HL-60 (cell line): ENCODE measurements at regions not wholly inside any gene's neighbourhood (a gene's known extent, or its start where the extent isn't known, plus 50 kb on each side); places are given as distances from the start of the nearest gene placed in this dataset.

Experiments
- DNase-seq, 2 experiments: peaks; one replicate each; pipeline ENCODE4 v3.0.0-alpha.2; 2010 to 2020; ENCODE audit warnings: low read depth in 1 of 2, low spot score in 1 of 2
- H3K27ac ChIP-seq: fragments of 250-450 bp; sonication (Bioruptor Pico); replicated peaks from 2 replicates; pipeline ENCODE4 v1.5.1; 2020; ENCODE audit warnings: mild to moderate bottlenecking, moderate library complexity
- H3K27me3 ChIP-seq: fragments of 250-450 bp; sonication (Bioruptor Pico); 2 replicates; pipeline ENCODE4 v1.5.1; 2021; ENCODE audit warnings: mild to moderate bottlenecking, moderate library complexity; ENCODE audit not compliant: insufficient read depth, poor library complexity, severe bottlenecking
- H3K4me3 ChIP-seq: replicated peaks from 2 replicates; pipeline ENCODE4 v1.5.1; 2011; ENCODE audit warnings: mild to moderate bottlenecking, control low read depth, low read length; ENCODE audit not compliant: insufficient read depth
- CTCF ChIP-seq: IDR thresholded peaks from one replicate; pipeline ENCODE4 v1.5.1; 2011; ENCODE audit warnings: low read length, control low read depth, inconsistent platforms; ENCODE audit not compliant: insufficient read depth
- GABPA ChIP-seq: IDR thresholded peaks from 2 replicates; pipeline ENCODE4 v1.6.1; 2012; ENCODE audit warnings: low read depth
- POLR2AphosphoS5 ChIP-seq: IDR thresholded peaks from 2 replicates; pipeline ENCODE4 v1.6.1; 2012; ENCODE audit warnings: low read depth
- REST ChIP-seq: IDR thresholded peaks from 2 replicates; pipeline ENCODE4 v1.6.1; 2012; ENCODE audit warnings: low read depth; ENCODE audit not compliant: insufficient replicate concordance
- SPI1 ChIP-seq: IDR thresholded peaks from 2 replicates; pipeline ENCODE4 v1.6.1; 2012; ENCODE audit warnings: low read depth, mild to moderate bottlenecking, borderline replicate concordance

DNA sequence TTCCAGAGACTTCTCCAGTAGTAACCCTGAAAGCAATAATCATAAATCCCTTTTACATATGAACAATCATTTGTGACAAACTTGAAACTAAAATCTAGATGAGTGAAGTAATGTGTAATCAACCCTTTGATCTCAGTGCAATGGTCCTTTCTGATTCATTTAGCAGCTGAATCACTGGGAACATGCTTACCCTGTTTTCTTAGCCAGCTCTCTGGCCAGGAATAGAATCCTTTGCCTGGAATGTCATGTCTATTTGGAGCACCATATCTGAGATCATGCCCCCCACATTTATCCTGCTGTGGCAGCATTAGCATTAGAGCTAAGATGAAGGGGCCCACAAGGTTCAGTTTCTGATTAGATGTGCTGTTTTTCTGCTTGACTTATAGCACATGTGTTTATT is 309.8 kb downstream of the OXSM start:
- no peak overlapping the region for H3K4me3 ChIP-seq
- H3K27ac ChIP-seq: no peak overlapping the region
- DNase-seq: no peak
- no peaks in the 10 kb centered on the region for H3K27me3 ChIP-seq
- TF ChIP-seq POLR2AphosphoS5 (no peak), CTCF (no peak), REST (no peak), GABPA (no peak), SPI1 (no peak)

GRCh38 chr3:26100176-26100575 is 310.3 kb downstream of the OXSM start:
- Histone ChIP-seq H3K27me3 (no peaks in the 10 kb centered on the region), H3K4me3 (no peak overlapping the region), H3K27ac (no peak overlapping the region)
- TF ChIP-seq GABPA (no peak), CTCF (no peak), POLR2AphosphoS5 (no peak), SPI1 (no peak), REST (no peak)
- DNase-seq: no peak

GRCh38 chr3:26102376-26102775 is 312.5 kb downstream of the OXSM start:
- H3K27ac ChIP-seq: no peak overlapping the region
- no peak for TF ChIP-seq GABPA
- TF ChIP-seq SPI1: no peak
- TF ChIP-seq CTCF: no peak
- no peak for TF ChIP-seq POLR2AphosphoS5
- no peak for TF ChIP-seq REST
- H3K4me3 ChIP-seq: no peak overlapping the region
- H3K27me3 ChIP-seq: no peaks in the 10 kb centered on the region
- no peak for DNase-seq
